Thyroid gland (tissue), 4 donors: ENCODE measurements at regions not wholly inside any gene's neighbourhood (a gene's known extent, or its start where the extent isn't known, plus 50 kb on each side); places are given as distances from the start of the nearest gene placed in this dataset.

Source experiments
- CTCF ChIP-seq, 6 experiments: fragments of 200-600 bp in 3 of 6; fragments of 450-650 bp in 3 of 6; sonication (generic) in 3 of 6; IDR thresholded peaks; one replicate each; pipeline ENCODE4 v1.5.1; 2016 to 2019; ENCODE audit warnings: antibody characterized with exemption in 6 of 6, mild to moderate bottlenecking in 2 of 6, inconsistent platforms in 1 of 6, moderate library complexity in 1 of 6
- POLR2A ChIP-seq, 2 donors: fragments of 450-650 bp; IDR thresholded peaks; one replicate each; pipeline ENCODE4 v1.6.1; 2017; ENCODE audit warnings: antibody characterized with exemption in 2 of 2, mild to moderate bottlenecking in 2 of 2, moderate library complexity in 1 of 2

GRCh38 chr6:2381872-2382661 lies 136.7 kb upstream of the GMDS start:
- TF ChIP-seq POLR2A (IDR thresholded peaks at IDR 0.05) (no peak), CTCF (IDR thresholded peaks at IDR 0.05) (no peak)
